IPS DF 4.7 (cell line): ENCODE measurements at regions not wholly inside any gene's neighbourhood (a gene's known extent, or its start where the extent isn't known, plus 50 kb on each side); places are given as distances from the start of the nearest gene placed in this dataset.
"Not testable (repeated sequence)": the region's sequence is repeated elsewhere in the genome, so short reads cannot be mapped to it uniquely, and the experiment has no call there.

Experiments
- DNase-seq: peaks from one replicate; pipeline ENCODE4 v3.0.0-alpha.2; 2013; ENCODE audit warnings: low spot score; ENCODE audit errors: extremely low read depth

DNA sequence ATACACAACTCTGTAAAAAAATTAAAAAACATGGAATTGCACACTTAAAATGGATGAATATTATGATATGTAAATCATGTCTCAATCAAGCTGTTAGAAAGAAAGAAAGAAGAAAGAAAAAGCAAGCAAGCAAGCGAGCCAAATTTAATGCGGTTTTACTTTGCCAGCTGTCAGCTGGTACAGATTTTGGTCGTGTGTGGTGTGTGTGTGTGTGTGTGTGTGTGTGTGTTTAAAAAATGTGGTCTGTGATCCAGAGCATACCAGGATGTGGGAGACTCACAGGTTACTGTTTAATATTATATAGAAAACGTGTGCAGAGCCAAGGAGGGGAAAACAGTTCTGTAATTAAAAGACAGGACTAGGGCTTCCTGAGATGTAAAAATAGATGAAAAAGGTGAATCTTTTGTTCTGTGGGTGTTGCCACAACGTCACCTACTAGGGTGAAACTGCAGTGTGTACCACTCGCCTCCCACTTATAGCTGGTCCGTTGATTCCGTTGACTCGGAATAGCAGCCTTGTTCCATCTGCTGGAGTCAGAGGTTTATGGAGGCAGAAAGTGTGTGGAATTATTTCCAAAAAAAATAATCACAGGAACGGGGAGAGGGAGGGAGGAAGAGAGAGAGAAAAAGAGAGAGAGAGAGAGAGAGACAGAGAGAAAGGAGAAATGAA is 197.7 kb downstream of the BCAS1 start:
- no peak for DNase-seq

DNA sequence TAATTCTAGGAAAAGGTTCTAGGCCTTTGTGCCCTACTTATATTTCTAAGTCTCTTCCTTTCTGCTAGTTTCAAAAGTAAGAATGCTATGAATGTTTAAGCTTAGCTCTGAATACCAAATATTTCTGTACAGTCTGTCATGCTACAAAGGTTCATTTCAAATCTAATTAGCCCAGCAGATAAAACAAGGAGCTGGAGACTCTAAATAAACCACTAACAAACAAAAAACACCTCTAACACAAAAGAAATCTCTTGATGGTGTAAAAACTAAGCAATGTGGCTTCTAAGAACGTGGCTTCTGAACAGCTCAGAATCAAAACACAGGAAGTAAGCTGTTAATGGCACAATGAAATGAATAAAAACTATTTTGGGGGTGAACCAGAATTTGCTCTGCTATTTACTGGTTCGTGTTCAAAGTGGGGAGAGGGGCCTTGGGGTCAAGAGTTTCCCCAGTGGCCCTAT is 198.3 kb downstream of the BCAS1 start:
- DNase-seq: no peak

DNA sequence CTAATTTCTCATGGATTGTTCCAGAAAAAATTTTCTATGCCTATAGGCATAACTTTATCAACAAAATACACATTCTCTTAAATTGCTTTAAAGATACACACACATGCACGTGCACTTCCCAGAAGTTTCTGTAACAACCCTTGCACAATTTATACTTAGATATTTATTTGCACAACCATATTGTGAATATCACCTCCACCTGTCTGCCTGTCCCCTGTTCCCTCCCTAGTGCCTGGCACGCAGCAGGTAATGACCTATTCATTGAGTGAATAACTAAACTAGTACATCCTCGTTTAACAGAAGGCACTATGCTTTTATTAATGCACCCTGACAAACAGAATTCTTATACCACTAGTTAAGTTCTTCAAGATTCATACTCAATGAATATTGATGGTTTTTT is 198.9 kb downstream of the BCAS1 start:
- DNase-seq: no peak

DNA sequence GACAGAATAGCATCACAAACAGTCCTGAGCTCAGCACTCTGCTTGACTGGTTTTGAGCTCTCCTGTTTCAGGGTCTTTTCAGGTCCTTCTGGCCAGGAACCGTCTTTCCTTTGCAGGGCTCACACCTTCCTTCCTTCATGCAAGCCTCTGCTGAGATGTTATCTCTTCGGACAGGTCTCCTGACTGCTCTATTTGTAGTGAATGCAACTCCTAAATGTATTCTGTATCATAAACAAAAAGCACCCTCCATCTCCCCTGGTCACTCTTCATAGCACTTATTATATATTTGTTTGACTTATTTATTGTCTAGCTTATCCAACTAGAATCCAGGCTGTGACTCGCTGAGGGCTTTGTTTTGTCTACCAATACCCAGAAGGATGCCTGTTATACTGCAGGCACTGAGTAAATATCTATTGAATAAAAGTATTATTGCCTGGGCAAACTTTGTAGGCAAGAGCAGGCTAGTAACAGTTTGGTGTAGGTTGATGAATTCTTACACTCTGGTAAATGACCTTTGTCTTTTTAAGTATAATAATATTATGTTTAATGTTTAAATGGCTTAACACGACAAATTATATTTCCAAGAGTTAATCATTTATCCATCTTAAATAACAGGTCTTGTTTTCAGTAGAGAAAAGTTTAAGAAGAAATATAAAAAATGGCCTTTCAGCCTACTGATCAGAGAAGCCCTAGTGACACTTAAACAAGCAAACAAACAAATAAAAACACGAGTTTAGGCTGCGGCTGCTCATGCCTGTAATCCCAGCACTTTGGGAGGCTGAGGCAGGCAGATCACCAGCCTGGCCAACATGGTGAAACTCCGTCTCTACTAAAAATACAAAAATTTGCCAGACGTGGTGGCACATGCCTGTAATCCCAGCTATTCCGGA is 199.7 kb downstream of the BCAS1 start:
- no peak for DNase-seq

DNA sequence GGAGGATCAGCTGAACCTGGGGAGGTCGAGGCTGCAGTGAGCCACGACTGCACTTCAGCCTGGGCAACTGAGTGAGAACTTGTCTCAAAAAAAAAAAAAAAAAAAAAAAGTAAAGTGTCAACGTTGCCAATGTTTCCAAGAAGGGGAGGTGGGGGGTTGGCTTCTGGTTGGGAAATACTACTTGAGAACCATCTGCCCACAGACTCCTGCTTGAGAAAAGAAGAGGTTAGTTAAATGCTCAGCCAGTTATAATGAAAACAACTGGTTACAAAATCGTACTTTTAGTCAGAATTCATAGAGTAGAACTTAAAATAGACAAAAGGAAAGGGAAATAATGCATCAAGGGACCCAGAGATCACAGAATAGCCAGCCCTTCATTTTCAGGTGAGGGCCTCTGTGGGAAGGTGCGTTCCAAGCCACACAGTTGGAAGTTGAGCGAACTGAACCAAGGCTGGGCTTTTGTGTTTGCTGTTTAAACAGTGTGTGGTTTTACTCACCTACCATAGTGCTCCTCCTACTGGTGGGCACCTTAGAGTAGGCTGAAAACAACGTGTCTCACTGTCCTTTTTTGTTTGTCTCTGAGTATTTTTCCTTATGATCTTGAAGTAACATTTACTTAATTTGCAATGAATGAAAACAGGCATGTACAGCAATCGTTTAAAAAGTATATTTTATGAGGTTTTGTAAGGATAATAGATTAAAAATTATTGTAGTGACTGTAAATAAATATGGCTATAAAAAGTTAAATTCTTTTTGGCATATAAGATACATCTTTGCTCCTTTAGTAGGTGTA is 200.7 kb downstream of the BCAS1 start:
- DNase-seq: peak; percentile 92

DNA sequence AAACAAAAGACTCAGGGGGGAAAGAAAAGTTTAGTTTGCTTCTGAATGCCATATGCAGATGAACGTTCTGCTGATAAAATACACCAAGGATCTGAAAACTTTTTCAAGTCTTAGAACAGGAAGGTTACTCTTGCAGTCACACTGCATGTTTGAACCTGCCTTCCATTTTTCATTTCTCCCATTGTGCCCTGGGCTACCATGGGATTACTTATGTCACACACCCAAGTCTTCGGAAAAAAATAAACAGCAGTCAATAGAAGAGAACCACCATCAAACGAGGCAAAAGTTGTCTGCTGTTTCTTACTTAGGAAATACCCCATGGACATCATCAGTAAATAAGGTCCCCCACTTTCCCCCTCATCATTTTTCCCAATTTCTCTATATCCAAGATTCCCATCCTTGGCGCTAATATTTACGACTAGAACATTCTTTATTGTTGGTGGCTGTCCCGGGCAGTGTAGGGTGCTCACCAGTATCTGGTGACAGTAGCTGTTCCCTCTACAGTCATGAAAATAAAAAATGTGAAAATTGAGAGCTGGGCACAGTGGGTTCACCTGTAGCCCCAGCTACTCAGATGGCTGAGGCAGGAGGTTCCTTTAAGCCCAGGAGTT is 202.5 kb downstream of the BCAS1 start:
- no peak for DNase-seq

DNA sequence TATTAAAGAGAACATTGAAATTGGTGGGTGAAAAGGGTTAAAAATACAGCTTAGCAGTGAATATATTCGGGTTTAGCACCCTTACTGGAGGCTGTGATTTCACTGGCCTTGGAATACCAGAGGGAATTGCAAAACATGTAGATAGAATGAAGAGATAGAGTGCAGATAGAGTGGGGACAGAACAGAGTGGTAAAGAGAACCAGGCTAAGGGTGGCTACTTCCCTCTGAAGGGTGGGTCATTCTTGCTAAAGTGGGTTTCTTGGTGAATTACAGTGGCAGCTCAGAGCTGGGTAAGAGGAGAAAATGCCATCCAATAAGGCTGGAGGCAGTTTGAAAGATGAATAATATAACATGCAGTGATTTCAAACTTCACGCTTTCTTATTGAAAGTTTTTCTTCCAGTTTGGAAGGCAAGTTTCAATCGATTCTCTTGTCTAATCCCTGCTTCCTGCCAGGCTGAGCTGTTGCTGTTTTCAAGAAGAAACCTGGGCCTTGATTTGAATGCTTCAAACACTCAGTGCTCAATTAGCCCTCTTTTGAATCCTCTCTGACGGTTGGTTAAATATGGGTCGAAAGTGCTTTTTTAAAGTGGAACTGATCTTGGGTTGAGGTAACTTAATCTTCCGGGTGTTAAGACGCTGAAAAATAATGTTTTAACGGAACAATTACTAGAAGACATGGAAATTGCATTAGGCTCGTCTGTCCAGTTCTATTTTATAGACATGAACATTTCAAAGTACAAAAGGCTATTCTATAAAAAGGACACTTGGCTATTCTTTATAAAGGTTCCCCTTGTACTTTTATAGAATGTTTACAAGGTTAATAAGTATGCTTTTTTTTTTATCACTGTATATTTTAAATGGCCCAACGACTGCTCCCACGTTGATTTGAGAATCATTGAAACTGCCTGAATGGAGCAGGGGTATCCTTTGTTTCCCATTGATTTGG is 203.3 kb downstream of the BCAS1 start:
- DNase-seq: no peak

DNA sequence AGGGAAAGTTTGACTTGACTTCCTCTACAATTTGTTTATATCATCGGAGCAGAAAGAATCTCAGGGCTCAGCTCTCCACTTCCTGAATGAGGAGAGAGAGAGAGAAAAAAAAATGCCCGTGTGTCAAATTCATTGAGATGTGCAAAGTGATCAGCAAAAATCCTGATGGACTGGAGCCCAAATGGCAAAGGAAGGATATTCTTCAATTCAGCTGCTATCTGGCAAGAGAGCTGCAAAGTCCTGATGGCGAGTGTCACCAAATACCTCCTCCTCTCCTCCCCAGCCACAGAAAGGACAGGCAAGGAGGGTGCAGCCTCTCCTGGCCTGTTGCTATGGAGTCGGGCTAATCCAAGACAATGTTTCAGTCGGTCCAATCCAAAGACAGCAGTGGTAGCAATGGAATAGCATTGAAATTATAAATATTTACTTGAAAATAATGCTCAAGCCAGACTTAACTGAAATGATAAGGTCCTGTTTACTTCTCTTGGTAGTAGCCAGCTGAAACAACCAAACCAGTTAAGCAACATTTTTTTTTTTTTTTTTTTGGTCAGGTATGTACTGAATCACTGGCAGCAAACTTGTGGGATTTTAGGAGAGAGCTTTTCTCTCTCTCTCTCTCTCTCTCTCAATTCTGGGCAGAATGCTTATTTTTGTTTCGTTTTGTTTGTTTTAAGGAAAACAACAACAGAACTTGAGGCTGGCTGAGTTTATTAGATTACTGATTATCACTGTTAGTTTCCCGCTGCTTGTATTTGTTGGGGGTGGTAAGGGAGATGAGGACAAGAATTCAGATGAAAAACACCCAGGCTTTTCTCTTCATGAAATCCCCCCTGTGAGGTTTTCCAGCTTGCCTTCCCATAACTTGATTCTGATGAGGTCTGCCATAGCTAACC is 204.2 kb downstream of the BCAS1 start:
- no peak for DNase-seq

DNA sequence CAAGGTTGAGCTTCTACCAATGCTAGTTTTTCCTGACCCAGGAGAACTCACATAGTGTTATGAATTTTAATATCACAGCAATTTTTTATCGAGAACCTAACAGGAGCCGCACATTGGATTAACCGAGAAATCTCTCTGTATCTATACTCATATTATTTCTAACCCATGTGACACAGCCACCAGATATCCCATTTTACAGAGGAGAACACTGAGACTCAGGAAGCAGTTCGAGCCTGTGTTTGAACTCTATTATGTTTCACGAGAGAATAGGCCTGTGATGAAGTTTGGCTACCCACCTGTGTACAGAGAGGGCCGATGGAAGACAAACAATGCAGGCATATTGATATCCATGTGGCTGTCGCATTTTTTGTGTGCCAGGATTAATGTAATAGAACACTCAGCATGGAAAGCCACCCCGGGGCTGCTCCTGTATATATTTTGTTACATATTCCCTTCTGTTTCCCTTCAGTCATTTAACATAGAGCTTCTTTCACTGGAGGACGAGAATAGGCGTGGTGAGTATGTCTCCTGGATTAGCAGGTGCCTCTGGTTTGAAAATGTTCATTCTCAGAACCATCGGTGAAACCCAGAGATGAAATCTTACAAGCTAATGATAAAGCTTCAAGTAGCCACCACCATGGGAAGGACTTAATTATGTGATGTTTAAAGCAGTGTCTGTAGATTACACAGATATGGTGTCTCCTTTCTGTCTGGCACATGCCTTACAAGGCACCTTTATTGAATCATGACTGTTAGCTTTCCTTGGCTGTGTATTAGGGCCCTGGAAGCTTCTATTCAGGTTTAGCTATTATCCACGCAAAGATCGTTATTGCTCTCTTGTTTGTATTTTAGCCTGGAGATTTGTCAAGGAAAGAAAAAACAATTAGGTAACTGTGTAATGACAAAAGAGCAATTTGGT is 205.4 kb downstream of the BCAS1 start:
- not testable (repeated sequence) for DNase-seq

DNA sequence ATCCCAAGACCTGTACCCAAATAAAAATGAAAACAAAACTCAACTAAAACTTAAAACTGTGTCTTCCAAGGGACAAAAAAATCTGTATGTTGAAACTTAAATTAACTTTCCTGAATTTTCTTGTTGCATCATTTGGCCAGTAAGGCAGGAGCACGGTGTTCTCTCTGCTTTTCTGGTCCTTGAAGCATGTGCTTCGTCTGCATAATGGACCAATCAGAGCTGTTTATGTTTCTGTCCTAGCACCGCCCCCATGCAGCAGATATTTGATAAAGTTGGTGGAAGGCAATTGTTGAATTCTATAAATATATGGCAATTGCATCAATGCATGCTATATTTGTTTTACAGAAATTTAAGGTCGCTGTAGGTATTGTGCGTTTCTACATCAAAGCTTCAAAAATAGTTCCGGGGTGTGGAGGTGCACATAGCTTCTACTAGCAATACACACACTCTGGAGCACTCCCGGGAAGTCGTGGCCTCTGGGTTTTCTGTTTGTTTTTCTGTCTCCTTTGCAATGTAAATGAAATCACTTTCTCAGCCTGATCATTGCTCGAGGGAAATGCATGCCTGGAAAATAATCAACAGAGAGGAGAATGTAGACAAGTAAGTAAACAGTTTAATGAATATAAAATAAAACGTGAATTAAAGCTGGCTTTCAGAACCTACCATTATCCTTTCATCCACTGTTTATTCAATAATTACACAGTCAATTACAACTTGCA is 206.3 kb downstream of the BCAS1 start:
- DNase-seq: not testable (repeated sequence)

DNA sequence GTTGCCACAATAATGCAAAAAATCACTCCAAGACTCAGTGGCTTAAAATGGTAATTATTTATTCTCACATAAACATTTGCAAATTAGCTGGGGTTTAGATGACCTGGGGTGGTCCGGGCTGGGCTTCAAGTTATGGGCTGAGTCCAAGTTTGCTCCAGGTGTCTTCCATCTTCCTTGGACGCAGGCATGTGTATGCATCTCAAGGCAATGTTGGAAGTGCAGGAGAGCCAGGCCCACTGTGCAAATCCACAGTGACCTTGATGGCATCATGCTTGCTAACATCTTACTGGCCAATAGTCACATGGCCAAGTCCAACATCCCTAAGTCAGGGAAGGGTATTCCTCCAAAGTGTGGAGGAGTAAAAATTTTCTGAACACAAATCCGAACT is 206.9 kb downstream of the BCAS1 start:
- not testable (repeated sequence) for DNase-seq

DNA sequence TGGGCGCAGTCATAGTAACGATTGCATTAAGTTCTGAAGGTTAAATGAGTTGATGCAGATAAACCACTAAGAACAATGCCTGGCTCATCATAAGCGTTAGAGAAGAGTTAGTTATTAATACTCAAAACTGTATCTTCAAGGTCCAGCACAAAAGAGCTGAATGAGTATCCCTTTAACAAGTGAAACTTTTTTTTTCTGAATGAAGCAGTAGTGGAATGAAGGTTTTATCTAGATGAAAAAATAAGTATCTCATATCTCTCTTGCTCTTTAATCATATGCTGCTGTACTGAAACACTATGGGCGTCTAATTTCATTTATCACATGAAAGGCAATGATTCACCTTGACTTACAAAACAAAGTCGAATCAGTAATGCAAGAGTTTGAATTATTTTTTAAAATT is 207.4 kb downstream of the BCAS1 start:
- not testable (repeated sequence) for DNase-seq

DNA sequence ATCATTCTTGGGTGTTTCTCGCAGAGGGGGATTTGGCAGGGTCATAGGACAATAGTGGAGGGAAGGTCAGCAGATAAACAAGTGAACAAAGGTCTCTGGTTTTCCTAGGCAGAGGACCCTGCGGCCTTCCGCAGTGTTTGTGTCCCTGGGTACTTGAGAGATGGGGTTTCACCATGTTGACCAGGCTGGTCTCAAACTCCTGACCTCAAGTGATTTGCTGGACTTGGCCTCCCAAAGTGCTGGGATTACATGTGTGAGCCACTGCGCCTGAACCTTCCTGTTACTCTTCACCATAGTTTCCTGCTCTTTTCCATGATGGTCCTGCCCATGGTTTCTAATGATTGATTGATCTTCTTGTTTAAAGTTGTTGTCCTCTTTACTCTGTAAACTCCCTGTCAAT is 207.9 kb downstream of the BCAS1 start:
- not testable (repeated sequence) for DNase-seq

DNA sequence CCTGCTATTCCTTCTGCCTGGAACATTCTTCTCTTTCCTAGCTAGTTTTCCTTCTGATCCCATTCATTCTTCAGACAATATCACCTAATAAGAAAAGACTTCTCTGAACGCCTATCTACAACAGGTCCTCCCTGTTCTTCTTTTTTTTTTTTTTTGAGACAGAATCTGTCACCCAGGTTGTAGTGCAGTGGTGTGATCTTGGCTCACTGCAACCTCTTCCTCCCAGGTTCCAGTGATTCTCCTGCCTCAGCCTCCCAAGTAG is 208.3 kb downstream of the BCAS1 start:
- DNase-seq: not testable (repeated sequence)

DNA sequence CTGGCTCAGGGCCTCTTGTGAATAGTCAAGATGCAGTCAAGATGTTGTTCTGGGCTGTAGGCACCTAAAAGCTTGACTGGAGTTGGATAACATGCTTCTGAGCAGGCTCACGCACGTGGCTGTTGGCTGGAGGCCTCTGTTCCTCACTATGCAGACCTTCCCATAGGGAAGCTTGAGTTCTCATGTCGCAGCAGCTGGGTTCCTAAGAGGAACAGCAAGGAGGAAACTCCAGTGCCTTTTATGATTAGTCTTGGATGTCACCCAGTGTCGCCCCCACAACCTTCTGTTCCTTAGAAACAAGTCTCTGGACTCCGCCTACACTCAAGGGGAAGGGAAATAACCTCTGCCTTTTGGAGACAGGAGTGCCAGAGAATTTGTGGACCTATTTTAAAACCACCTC is 210.7 kb downstream of the BCAS1 start:
- DNase-seq: no peak

DNA sequence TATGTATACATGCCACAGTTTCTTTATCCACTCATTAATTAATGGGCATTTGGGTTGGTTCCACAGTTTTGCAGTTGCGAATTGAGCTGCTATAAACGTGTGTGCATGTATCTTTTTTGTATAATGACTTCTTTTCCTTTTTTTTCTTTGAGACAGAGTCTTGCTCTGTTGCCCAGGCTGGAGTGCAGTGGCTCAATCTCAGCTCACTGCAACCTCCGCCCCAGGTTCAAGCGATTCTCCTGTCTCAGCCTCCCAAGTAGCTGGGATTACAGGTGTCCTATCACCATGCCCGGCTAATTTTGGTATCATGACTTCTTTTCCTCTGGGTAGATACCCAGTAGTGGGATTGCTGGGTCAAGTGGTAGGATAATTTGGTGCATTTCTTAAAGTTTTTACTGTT is 211.4 kb downstream of the BCAS1 start:
- DNase-seq: not testable (repeated sequence)

DNA sequence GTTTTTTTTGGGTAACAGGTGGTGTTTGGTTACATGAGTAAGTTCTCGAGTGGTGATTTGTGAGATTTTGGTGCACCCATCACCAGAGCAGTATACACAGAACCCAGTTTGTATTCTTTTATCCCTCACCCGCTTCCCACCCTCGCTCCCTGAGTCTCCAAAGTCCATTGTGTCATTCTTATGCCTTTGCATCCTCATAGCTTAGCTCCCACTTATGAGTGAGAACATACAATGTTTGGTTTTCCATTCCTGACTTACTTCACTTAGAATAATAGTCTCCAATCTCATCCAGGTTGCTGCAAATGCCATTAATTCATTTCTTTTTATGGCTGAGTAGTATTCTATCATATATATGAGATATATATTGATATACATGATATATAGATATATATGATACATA is 211.9 kb downstream of the BCAS1 start:
- DNase-seq: not testable (repeated sequence)

DNA sequence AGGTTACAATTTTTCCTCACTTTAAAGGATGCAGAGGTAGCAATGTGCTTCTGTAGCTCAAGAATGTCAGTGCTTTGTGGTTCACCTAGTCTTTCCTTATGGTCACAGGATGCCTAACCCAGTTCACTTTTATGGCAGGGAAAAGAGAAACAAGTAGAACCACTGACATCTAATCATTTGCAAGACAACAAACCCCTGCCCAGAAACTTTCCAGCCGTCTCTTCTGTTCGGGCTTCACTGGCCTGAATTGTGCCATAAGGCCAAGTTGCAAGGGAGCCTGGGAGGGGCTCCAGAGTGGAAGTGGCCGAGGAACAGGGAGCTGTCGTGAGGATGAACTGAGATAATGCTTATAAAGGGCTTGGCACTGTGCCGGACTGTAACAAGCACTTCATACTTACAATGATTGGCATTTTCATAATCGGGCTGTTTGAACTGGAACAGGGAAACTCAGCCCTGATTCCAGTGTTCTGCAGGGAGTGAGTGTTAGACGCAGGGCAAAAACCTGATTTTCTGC is 212.6 kb downstream of the BCAS1 start:
- no peak for DNase-seq
